Activated CD4-positive, alpha-beta T cell treated with anti-CD3 and anti-CD28 coated beads, Interleukin-2, amount 50 U/mL, for 4 hours (primary cell): ENCODE measurements at regions not wholly inside any gene's neighbourhood (a gene's known extent, or its start where the extent isn't known, plus 50 kb on each side); places are given as distances from the start of the nearest gene placed in this dataset.

Source experiments
- DNase-seq, 2 experiments: peaks; one replicate each; pipeline ENCODE4 v3.0.0-alpha.2; 2020

- no peak for DNase-seq
Observed at GRCh38 chr6:22079783-22080182, 217.1 kb downstream of the PRL start.

- no peak for DNase-seq
Observed at GRCh38 chr6:22081709-22082108, 215.1 kb downstream of the PRL start.

GRCh38 chr6:22082218-22082617, 214.6 kb downstream of the PRL start:
- no peak for DNase-seq

- no peak for DNase-seq
Observed at GRCh38 chr6:22083119-22083518, 213.7 kb downstream of the PRL start.

- DNase-seq: no peak
Observed at GRCh38 chr6:22087960-22088706, 208.7 kb downstream of the PRL start.

GRCh38 chr6:22091424-22091948, 205.3 kb downstream of the PRL start:
- no peak for DNase-seq

- DNase-seq: no peak
Observed at GRCh38 chr6:22095836-22096235, 201.0 kb downstream of the PRL start.

- DNase-seq: no peak
Observed at GRCh38 chr6:22098601-22099031, 198.2 kb downstream of the PRL start.

- no peak for DNase-seq
Observed at GRCh38 chr6:22099231-22099630, 197.6 kb downstream of the PRL start.

- DNase-seq: no peak
Observed at GRCh38 chr6:22099923-22100322, 196.9 kb downstream of the PRL start.

- DNase-seq: no peak
Observed at GRCh38 chr6:22101163-22101562, 195.7 kb downstream of the PRL start.

- DNase-seq: no peak
Observed at GRCh38 chr6:22102671-22103070, 194.2 kb downstream of the PRL start.

GRCh38 chr6:22106451-22106850, 190.4 kb downstream of the PRL start:
- DNase-seq: no peak

GRCh38 chr6:22106961-22107360, 189.9 kb downstream of the PRL start:
- no peak for DNase-seq

- no peak for DNase-seq
Observed at GRCh38 chr6:22108199-22108598, 188.6 kb downstream of the PRL start.

GRCh38 chr6:22110061-22110460, 186.8 kb downstream of the PRL start:
- DNase-seq: no peak

GRCh38 chr6:22112461-22112860, 184.4 kb downstream of the PRL start:
- no peak for DNase-seq

- no peak for DNase-seq
Observed at GRCh38 chr6:22113026-22113766, 183.6 kb downstream of the PRL start.

GRCh38 chr6:22115559-22115958, 181.3 kb downstream of the PRL start:
- DNase-seq: no peak

- DNase-seq: no peak
Observed at GRCh38 chr6:22117631-22118030, 179.2 kb downstream of the PRL start.

GRCh38 chr6:22119500-22119899, 177.3 kb downstream of the PRL start:
- no peak for DNase-seq

GRCh38 chr6:22124756-22125155, 172.1 kb downstream of the PRL start:
- no peak for DNase-seq

- no peak for DNase-seq
Observed at GRCh38 chr6:22126910-22127309, 169.9 kb downstream of the PRL start.

GRCh38 chr6:22129751-22130150, 167.1 kb downstream of the PRL start:
- DNase-seq: no peak
